ENCODE measurements at regions not wholly inside any gene's neighbourhood (a gene's known extent, or its start where the extent isn't known, plus 50 kb on each side); places are given as distances from the start of the nearest gene placed in this dataset.
"Not testable (repeated sequence)": the region's sequence is repeated elsewhere in the genome, so short reads cannot be mapped to it uniquely, and the experiment has no call there.

DNA sequence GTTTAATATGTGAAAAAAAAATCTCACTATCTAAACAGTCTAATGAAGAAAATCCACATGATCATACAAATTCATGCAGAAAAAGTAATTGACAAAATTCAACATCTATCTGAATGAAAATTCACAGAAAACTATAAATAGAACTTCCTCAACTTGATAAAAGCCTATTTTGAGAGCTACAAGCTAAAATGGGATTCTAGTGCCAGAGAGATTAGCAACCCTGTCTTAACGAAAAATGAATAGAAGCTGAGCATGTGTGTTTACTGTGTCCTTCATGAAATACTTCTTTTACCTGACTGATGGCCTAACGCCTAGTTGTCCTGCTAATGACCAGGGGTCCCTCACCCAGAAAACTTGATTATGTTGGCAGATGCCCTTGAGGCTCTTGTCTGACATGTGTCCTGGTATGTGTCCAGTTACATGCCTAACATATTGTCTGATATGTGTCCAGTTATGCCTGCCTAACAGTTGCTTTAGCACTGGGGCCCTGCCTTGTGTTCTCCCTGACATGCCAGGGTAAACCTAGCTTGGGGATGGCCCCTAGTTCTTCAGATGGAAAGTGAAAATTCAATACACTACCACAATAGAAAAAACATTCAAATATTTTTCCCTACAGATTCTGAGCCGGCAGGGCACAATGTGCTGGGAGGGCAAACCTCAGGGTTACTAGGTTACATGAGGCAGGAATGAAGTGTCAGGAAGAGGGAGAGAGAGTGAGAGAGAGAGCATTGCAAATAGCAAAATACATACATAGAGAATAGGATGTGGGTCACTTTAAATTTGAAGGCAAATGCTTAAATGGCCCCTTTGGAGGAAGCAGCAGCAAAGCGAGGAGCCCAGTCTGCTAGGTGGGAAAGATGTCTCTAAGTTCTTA is 834.0 kb downstream of the CDH11 start:
- no peak for DNase-seq

DNA sequence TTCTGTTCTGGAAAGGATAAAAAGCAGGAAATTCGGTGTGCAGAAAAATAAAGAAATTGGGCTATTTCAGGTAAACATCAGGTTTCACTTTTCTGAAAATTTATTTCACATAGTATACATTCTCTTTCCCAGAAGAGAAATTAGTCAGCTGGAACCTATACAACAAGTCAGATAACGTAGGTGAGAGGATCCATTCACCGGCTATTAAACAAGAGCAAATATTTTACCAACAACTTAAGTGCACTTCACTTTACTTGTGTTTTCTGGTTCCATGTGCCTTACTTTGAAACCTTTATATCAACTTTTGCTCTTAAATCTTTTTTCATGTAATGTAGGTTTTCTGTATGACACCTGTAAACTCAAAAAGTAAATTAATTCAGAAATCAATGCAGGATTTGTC is 839.7 kb downstream of the CDH11 start:
- no peak for DNase-seq

DNA sequence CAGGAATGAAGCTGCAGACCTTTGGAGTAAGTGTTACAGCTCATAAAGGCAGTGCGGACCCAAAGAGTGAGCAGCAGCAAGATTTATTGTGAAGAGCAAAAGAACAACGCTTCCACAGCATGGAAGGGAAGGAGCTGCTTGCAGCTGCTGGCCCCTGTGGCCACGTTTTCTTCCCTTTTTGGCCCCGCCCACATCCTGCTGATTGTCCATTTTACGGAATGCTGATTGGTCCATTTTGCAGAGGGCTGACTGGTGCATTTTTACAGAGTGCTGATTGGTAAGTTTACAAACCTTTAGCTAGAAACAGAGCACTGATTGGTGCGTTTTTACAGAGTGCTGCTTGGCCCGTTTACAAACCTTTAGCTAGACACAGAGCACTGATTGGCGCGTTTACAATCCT is 841.5 kb downstream of the CDH11 start:
- DNase-seq: no peak

DNA sequence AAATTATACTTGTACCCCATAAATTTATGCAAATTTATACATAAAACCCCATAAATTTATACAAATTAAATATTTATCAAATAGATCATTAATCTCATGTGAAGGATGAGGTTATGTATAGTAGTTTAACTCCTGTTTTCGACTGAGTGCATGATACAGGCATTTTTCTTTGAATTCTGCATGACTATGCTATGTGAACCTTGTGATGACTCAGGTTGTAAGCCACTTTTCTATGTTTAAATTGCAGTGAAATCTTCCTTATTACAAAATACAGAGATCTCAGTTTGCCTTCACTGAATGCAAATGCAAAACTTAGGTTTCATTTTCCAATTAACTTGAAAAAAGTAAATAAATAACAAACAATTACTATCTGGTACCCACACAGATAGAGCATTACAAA is 843.7 kb downstream of the CDH11 start:
- DNase-seq: no peak

DNA sequence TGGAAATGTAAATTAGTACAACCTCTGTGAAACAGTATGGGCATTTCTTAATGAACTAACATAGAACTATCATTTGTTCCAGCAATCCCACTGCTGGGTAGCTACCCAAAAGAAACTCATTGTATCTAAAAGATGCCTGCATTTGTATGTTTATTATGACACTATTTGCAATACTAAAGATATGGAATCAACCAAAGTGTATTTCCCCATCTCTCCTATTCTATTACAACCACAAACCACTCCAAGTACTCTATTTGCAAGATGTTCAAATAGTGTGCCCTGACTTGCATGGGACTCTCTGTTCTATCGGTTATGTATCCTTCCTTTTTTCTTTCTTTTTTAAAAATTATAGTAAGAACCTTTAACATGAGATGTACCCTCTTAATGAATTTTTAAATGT is 845.2 kb downstream of the CDH11 start:
- no peak for DNase-seq

DNA sequence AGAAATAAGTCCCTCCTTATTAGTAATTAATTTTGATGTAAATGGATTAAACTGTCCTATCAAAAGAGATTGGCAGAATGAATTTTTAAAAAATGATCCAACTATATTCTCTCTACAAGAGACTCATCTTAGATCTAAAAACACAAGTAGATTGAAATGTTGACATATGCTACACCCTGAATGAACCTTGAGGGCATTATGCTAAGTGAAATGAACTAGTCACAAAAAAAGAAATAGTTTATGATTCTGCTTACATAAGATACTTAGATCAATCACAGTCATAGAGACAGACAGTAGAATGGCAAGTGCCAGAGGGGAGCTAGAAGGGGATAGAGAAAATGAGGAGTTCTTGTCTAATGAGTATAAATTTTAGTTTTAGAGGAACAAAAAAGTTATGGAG is 849.8 kb downstream of the CDH11 start:
- no peak for DNase-seq

DNA sequence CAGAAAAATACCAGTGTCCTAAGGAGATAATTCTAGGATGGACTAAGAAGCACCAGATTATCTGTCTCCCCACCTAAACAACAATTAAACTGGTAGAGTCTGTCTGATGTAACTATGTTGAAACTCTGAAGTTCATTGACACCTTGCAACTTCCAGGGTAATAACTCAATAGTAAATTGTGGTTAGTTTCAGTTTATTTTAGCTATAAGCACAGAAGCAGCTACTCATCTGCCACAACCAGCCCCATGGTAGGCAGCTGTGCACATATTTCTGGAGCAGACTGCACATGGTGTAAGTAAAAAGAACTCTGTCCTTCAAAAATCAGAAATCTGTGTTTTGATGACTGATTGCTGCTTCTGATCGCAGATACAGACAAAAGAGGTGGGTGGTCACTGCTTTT is 852.1 kb downstream of the CDH11 start:
- peak in 1 of 2 experiments; percentile 3 for DNase-seq

DNA sequence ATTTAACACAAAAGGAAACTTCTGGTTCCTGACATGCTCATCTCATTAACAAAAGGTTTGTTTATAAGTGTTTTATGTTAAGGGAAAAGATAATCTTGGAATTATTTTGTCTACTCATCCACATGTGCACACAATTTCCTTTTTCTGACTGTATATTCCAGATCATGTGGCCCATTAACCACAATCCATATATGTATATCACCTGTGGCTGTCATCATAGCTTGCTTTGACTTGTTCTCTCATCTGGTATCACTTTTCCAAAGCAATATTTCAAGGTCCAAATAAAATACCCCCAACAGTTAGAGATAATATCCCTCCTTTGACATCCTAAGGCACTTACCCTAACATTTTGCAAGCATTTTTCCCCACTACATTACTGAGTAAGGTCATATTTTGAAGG is 856.1 kb downstream of the CDH11 start:
- no peak for DNase-seq

DNA sequence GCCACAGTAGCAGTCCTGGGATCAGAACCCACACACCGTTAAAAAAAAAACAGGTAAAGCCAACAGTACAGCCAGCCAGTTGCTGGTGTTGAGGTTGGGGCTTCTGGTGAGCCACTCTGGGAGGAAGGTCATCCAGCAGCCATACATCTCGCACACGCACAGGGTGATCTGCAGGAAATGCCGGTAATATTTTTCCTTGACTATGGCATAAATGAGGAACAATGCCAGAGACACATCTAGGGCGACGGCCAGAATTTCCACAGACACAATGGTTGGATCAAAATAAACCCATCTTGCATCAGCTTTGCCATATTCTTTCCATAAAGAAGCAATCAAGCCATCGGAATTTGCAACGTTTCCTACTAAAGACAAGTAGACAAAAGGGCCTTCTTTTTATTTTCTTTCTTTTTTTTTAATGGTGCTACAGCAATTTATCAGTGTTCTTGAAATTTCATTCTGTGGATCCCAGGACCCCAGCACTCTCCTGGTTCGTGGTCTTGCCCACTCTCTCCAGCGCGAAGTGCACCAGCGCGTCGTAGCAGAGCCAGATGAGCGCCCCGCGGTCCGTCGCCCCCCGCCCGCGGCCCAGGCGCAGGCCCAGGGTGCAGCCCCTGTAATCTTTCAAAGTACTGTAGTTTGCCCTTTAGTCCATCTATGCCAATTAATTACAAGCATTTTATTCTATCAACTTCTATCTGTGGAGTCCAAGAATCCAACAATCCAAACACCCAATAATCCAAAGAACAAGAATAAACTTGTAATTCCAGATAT is 861.0 kb downstream of the CDH11 start:
- DNase-seq: not testable (repeated sequence)

DNA sequence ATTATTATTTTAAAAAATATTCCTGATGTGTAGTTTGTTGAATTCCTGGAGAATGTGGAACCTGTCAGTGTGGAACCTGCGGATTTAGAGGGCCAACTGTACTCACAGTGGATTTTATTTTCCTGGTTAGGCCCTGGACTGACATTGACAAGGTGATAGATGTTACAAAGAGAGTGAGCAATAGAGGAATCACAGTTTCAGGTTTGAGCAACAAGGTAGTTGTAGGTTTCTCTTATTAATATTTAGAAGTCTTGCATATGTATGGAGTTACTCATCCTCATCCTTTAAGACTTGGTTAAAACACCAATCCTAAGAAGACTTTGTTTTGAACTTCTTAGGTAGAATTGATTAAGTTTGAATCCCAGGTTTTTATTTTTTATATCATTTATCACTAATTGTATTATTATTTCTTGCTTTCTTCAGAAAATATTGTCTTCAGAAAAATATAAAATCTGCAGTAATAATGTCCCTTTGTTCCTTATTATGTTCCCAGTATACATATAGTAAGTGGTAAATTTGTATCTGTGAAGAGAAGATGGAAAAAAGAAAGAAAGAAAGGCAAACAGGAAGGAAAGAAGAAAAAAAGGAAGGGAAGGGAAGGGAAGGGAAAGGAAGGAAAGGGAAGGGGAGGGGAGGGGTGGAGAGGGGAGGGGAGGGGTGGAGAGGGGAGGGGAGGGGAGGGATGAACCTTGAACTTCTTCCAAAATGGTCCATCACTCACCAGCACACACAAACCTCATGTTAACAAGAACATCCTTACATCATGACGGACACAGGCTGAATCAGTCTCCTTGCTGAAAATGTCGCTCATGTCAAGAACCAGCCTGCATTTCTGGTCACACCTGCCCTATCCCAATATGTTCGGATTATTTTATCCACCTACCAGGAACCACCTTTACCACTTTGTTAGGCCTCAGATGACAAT is 867.2 kb downstream of the CDH11 start:
- no peak for DNase-seq

DNA sequence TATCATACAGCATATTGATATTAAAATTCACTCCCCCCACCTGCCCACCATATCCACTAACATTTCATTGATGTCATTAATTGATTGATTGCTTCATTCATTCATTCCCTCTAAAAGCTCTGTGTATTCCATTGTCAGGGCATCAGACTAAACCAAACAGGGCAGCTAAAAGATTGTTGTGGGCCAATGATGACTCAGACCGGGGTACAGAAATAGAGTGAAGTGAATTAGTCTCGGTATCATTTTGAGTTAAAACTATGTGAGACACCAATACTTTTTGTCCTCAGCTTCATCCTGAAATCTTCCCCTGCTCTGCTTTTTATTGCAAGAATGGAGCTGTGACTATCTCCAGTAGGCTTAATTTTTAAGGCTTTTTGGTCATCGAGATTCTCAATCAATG is 868.3 kb downstream of the CDH11 start:
- DNase-seq: no peak

DNA sequence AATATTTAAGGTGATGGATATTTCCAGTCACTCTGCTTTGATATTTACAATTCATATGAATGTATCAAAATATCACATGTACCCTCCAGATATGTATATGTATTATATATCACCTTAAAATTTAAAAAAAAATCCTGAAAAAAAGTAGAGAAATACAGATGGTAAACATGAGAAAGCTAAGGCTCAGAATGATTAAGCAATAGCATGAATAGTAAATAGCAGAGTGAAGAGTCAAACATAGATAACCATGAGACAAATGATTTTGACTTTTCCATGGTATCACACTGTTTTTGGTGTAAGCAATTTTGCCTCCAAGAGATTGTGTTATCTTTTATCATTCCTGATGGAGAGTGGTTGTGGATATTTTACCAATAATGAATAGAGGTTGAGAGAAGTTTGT is 868.8 kb downstream of the CDH11 start:
- no peak for DNase-seq

DNA sequence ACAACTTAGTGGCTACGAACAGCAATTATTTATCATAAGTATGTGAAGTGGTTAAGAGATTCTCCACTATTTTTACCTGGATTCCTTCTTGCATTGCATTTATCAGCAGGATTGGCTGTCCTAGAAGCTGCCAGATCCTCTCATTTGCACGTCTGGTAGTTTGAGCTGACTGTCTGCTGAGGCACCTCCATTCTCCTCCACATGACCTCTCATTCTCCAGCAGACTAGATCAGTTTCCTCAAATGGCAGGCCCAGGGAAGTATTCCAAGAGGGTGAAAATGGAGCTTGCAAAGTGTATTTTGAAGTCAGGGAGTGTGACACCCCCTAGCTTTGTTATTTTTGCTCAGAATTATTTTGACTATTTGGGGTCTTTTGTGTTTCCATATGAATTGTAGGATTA is 870.1 kb downstream of the CDH11 start:
- no peak for DNase-seq

DNA sequence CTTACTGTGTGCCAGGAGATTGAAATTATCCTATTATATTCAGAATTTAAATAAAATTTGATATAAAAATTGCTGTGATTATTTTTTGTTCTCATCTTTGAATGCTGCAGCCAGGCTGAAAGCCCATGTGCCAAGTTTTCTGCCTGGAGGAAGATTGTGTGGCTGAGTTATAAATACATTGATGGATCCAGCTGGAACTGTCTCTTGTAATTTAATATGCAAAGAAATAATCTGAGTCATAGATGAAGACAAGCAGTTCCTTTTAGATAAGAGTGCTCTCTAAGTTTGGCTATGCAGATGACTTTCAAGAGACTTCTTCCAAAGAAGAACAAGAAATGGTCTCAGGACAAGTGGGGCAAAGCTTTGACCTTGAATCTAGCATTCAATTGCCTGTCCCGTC is 871.0 kb downstream of the CDH11 start:
- no peak for DNase-seq

DNA sequence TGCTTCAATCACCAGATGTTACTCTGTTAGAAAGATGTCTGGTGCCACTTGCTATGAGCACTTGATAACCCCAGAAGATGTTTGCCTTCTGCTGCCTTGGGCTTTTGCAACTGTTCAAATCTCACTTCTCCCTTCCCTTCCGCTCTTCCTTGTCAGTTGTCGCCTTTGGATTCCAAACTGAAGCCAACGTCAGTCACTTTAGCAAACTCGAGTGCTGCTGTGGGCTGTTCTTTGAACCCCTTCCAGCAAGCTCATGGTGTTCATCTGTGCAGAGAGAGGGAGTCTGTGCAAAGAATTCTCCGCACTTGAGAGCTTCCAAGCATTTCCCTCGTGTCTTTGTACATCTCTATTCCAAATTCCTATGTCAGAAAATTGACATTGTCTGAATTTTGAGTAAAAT is 879.4 kb downstream of the CDH11 start:
- no peak for DNase-seq

DNA sequence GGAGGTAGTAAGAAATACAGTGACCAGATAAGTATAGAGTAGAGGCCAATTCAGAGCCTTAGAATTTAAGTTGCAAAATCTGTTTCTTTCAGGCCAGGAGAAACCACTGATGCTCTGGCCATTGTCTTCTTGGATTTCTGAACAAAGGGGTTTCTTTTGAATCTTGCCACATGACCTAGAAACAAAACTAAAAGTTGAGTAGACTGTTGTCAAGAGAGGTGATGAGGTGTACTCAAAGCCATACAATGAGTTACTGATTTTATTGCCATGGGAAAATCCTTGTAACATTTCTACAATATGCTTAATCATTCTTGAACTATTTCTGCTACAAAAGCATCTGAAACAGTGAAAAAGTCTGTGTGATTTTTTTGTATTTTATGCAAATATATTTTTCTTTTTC is 881.3 kb downstream of the CDH11 start:
- no peak for DNase-seq

DNA sequence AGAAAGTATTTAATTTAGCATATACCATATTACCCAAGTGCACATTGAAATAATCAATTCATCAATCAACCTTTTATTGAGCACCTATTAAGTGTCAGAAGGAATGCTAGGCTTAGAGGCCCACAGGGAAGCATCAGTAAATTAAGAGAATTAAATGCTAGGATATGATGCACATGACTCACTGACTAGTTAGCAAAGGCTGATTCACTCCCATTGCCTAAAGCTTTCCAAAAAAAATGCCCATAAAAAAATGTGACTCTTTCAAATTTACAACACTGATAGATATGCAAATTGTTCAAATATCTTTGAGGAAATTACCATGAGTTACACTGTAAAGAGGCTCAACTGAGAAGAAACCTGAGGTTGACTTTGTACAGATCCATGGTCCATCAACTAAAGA is 883.3 kb downstream of the CDH11 start:
- no peak for DNase-seq

DNA sequence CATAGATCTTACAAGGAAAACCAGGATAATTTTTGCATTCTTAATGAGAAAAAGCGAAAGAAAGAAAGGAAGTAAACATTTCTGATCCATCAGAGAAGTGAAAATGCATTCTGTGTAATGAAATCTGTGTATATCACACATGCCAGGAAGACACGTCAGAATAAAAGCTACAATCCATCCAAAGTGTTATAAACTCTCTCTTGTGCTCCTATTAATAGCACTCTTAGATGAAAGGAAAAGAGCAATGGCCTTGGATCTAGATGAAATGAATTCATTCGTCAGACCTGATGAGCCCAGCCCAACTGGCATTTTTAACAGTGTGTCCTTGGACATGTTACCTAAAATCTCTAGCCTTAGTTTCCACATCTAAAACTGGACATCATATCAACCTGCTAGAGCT is 885.5 kb downstream of the CDH11 start:
- no peak for DNase-seq

DNA sequence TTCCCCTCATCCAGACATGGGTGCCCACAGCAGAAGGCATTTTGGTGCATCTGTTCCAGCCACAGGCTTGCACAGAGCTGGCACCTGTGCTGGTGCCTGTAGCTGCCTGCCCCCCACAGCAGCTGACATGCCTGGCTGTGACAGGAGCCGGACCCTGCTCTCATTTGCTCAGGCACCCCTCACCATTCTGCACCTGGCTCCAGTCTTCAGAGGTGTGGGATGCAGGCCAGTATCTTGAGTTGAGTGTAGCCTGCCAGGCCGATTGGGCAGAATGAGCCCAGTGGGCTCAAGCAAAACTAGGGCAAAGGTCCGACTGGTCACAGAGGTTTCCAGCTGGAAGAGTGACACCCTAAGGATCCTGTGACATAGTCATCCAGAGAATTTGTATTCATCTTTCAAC is 887.7 kb downstream of the CDH11 start:
- no peak for DNase-seq

DNA sequence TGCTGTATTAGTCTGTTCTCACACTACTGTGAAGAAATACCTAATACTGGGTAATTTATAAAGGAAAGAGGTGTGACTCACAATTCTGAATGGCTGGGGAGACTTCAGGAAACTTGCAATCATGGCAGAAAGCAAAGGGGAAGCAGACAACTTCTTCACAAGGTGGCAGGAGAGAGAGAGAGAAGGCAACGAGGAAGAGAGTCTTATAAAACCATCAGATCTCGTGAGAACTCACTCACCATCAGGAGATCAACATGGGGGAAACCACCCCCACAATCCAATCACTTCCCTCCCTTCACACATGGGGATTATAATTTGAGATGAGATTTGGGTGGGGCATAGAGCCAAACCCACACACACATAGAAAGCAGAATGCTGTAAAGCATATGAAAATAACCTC is 896.2 kb downstream of the CDH11 start:
- DNase-seq: no peak

DNA sequence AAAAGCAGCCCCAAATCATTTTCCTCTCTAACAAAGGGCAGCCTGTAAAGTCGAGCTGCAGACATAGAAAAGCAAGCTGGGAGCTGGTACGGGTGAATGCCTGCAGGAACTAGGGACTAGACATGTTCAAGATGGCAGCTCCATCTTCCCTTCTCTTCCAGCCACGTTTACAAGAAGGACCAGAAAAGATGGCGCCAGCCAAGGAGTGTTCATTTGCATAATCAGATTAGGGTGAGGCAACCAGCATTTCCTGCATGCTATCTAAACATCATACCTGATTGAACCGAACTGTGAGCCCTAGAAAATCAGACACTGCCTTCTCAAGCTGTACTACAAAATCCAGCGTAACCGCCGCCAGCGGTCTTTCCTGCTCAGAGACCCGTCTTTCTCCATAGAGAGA is 896.8 kb downstream of the CDH11 start:
- DNase-seq: no peak

DNA sequence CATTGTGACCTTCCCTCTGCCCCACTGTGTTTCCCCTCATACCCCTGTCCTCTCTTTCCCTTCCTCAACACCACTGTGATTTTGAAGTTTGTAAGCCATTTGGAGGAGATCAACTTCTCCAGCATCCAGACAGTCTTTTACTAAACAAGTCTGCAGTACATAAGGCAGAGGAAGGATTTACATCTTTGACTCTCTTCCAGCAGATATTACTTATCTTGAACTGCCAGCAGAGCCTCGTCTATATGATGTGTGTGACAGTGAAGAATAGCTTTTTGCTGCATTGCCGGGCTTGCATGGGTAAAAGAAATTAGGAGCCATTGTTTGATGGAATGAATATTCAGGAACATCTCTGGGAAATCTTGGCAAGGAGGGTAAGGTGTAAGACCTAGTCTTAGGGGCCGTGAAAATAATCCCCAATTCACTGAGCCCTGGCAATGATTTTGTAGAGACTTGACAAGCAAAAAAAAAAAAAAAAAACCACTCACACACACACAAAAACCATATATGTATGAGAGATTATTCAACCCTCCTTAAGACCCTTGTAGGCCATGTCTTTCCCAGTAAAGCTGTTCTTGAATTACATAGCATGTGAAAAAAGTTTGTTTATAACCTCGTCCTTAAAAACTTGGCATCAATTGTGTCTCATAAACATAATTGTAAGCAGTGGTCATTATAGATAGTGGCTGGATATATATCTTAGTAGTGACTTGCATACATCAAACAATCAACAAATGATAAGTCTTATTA is 903.9 kb downstream of the CDH11 start:
- DNase-seq: no peak

DNA sequence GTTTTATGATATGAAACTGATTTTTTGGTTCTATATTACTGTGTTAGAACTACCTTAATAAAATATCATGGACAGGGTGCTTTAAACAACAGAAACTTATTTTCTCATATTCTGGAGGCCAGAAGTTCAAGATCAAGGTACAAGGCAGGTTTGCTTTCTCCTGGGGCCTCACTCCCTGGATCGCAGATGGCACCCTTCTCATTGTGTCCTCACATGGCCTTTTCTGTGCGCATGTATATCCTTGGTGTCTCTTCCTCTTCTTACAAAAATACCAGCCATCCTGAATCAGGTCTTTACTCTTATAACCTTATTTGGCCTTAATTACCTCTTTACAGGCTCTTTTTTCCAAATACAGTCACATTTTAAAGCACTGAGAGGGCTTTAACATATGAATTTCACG is 906.1 kb downstream of the CDH11 start:
- DNase-seq: no peak
